Caco-2 (cell line): ENCODE measurements at regions not wholly inside any gene's neighbourhood (a gene's known extent, or its start where the extent isn't known, plus 50 kb on each side); places are given as distances from the start of the nearest gene placed in this dataset.

Source experiments
- BruUV-seq: library from RNA; stranded (reverse); fragments of 400-500 nt; replicated peaks from 2 replicates; lab custom pipeline; 2021; lab: Mats Ljungman, UMichigan
- CTCF ChIA-PET: fragments of 300-600 bp; sonication (Branson Sonifier 250); formaldehyde crosslinking; loops from one replicate; lab custom pipeline; 2022; ENCODE audit warnings: antibody characterized with exemption; lab: Charles Lee
- POLR2A ChIA-PET: fragments of 300-600 bp; sonication (Branson Sonifier 250); formaldehyde crosslinking; loops from one replicate; lab custom pipeline; 2022; ENCODE audit warnings: antibody characterized with exemption; lab: Charles Lee
- DNase-seq, 2 experiments: peaks; one replicate each; pipeline versions ENCODE4 v3.0.0 to v3.0.0-alpha.2; 2020 to 2022
- H3K27me3 ChIP-seq: replicated peaks from 2 replicates; pipeline ENCODE4 v1.6.0; 2011; ENCODE audit warnings: low read length; ENCODE audit not compliant: control insufficient read depth, insufficient read depth
- H3K36me3 ChIP-seq: 2 replicates; pipeline ENCODE4 v1.5.1; 2011; ENCODE audit warnings: low read length; ENCODE audit not compliant: control insufficient read depth, insufficient read depth
- H3K4me1 ChIP-seq: fragments of 250-450 bp; sonication (Bioruptor Pico); 2 replicates; pipeline ENCODE4 v1.5.1; 2020; ENCODE audit warnings: mild to moderate bottlenecking
- H3K4me3 ChIP-seq: 2 replicates; pipeline ENCODE4 v1.5.1; 2011; ENCODE audit warnings: low read depth, mild to moderate bottlenecking, control low read depth, low read length
- H3K9me3 ChIP-seq: fragments of 250-450 bp; sonication (Bioruptor Pico); 2 replicates; pipeline ENCODE4 v1.5.1; 2020; ENCODE audit warnings: mild to moderate bottlenecking, moderate library complexity
- H3K27ac Mint-ChIP-seq: one replicate; pipeline ENCODE4 v1.8.0; 2022; ENCODE audit warnings: mixed read lengths; ENCODE audit not compliant: unreplicated experiment
- H3K27me3 Mint-ChIP-seq: one replicate; pipeline ENCODE4 v1.8.0; 2022; ENCODE audit warnings: mixed read lengths; ENCODE audit not compliant: insufficient read depth, unreplicated experiment
- H3K36me3 Mint-ChIP-seq: one replicate; pipeline ENCODE4 v1.8.0; 2022; ENCODE audit warnings: mild to moderate bottlenecking, mixed read lengths; ENCODE audit not compliant: insufficient read depth, unreplicated experiment
- H3K4me1 Mint-ChIP-seq: one replicate; pipeline ENCODE4 v1.8.0; 2022; ENCODE audit warnings: low read depth, mixed read lengths; ENCODE audit not compliant: unreplicated experiment
- H3K4me3 Mint-ChIP-seq: one replicate; pipeline ENCODE4 v1.8.0; 2022; ENCODE audit warnings: mild to moderate bottlenecking, moderate library complexity, mixed read lengths; ENCODE audit not compliant: unreplicated experiment
- H3K9me3 Mint-ChIP-seq: one replicate; pipeline ENCODE4 v1.8.0; 2022; ENCODE audit warnings: mixed read lengths; ENCODE audit not compliant: unreplicated experiment
- CTCF ChIP-seq, 2 experiments: fragments of 200-600 bp in 1 of 2; IDR thresholded peaks; 1 replicate in 1 of 2; 2 replicates in 1 of 2; pipeline versions ENCODE4 v1.5.1 to v1.8.0; 2011 to 2022; ENCODE audit warnings: antibody characterized with exemption in 1 of 2, control low read depth in 1 of 2, inconsistent platforms in 1 of 2, low read depth in 1 of 2, low read length in 1 of 2, mild to moderate bottlenecking in 1 of 2, moderate library complexity in 1 of 2; ENCODE audit not compliant: insufficient read depth in 1 of 2, severe bottlenecking in 1 of 2, unreplicated experiment in 1 of 2
- intact Hi-C: fragments of 100-400 bp; cut with micrococcal nuclease; formaldehyde crosslinking; loops from one replicate; pipeline ENCODE4 v1.10.0; 2022; ENCODE audit not compliant: unreplicated experiment

DNA sequence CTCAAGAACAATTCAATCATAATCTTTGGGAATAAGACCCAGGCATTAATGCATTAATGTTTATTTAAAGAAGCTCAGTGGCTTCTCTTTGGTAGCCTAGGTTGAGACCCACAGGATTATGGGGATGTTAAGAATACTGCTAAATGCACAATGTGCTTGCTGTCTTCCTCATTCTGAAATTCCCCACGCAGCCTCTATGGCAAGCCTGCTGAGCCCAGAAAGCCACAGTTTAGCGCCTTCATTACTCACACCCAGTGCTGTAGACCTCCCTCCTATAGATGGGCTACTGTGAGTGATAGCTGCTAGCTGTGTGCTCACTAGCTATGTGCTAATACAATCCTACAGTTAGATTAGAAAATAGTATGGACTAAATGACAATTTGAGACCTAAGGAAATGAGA is 90.6 kb downstream of the TNFSF13B start:
- TF ChIP-seq CTCF (IDR thresholded peaks at IDR 0.05; ENCODE audit: insufficient read depth in 1 of 2, low read depth in 1 of 2, low read length in 1 of 2, severe bottlenecking in 1 of 2, unreplicated experiment in 1 of 2), result no peak
- no peak overlapping the region for H3K4me3 Mint-ChIP-seq
- DNase-seq, result no peak
- Histone ChIP-seq H3K27me3 (no peaks in the 10 kb centered on the region), H3K36me3 (no peaks in the 10 kb centered on the region), H3K4me1 (no peaks in the 10 kb centered on the region), H3K4me3 (no peak overlapping the region), H3K9me3 (no peaks in the 10 kb centered on the region)
- ChIA-PET POLR2A (no interaction called here), CTCF (no interaction called here)
- no peaks in the 10 kb centered on the region for H3K36me3 Mint-ChIP-seq
- H3K27ac Mint-ChIP-seq, result no peak overlapping the region
- H3K4me1 Mint-ChIP-seq, result no peaks in the 10 kb centered on the region
- intact Hi-C loops, result no loop called here
- BruUV-seq, result no TSS peak
- peaks cover 14% of the 10 kb centered on the region for H3K27me3 Mint-ChIP-seq
- no peaks in the 10 kb centered on the region for H3K9me3 Mint-ChIP-seq

DNA sequence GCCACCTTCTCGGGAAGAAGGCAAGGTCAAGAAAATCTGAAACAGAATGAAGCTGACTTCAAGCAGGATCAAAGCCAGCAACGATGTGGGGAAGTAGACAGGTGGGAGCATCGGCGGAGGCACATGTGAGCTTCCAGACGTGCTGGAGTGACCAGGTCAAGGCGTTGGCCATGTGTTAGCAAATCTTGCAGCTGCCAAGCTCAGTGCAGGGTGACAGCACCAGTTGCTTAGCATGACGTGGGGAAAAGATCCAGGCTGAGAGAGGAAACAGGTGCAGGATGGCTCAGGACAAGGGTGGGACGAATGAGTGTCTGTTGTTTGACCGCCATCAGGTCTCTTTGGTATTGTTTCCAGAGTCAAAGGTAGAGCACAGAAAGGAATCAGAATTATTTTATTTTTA is 92.3 kb downstream of the TNFSF13B start:
- Mint-ChIP-seq H3K4me1 (no peaks in the 10 kb centered on the region), H3K4me3 (no peak overlapping the region), H3K27ac (no peak overlapping the region), H3K9me3 (no peaks in the 10 kb centered on the region), H3K36me3 (no peaks in the 10 kb centered on the region), H3K27me3 (peaks cover 16% of the 10 kb centered on the region)
- no peak for TF ChIP-seq CTCF (IDR thresholded peaks at IDR 0.05; ENCODE audit: insufficient read depth in 1 of 2, low read depth in 1 of 2, low read length in 1 of 2, severe bottlenecking in 1 of 2, unreplicated experiment in 1 of 2)
- Histone ChIP-seq H3K27me3 (no peaks in the 10 kb centered on the region), H3K9me3 (no peaks in the 10 kb centered on the region), H3K4me1 (no peaks in the 10 kb centered on the region), H3K4me3 (no peak overlapping the region), H3K36me3 (no peaks in the 10 kb centered on the region)
- intact Hi-C loops, result no loop called here
- ChIA-PET CTCF (no interaction called here), POLR2A (no interaction called here)
- DNase-seq, result no peak
- no TSS peak for BruUV-seq

- Mint-ChIP-seq H3K4me1 (no peaks in the 10 kb centered on the region), H3K9me3 (no peaks in the 10 kb centered on the region), H3K27ac (no peak overlapping the region), H3K4me3 (no peak overlapping the region), H3K36me3 (no peaks in the 10 kb centered on the region), H3K27me3 (peaks cover 16% of the 10 kb centered on the region)
- intact Hi-C loops, result no loop called here
- Histone ChIP-seq H3K9me3 (no peaks in the 10 kb centered on the region), H3K4me3 (no peak overlapping the region), H3K27me3 (no peaks in the 10 kb centered on the region), H3K4me1 (no peaks in the 10 kb centered on the region), H3K36me3 (no peaks in the 10 kb centered on the region)
- BruUV-seq, result no TSS peak
- CTCF ChIA-PET, result no interaction called here
- POLR2A ChIA-PET, result no interaction called here
- no peak for DNase-seq
- no peak for TF ChIP-seq CTCF (IDR thresholded peaks at IDR 0.05; ENCODE audit: insufficient read depth in 1 of 2, low read depth in 1 of 2, low read length in 1 of 2, severe bottlenecking in 1 of 2, unreplicated experiment in 1 of 2)
Measured at GRCh38 chr13:108363666-108364065, 94.1 kb downstream of the TNFSF13B start.
